Astrocyte (in vitro differentiated cells and primary cell): ENCODE measurements at regions not wholly inside any gene's neighbourhood (a gene's known extent, or its start where the extent isn't known, plus 50 kb on each side); places are given as distances from the start of the nearest gene placed in this dataset.

ENCODE experiments used
- DNase-seq: peaks from one replicate; pipeline ENCODE4 v3.0.0-alpha.2; 2010; ENCODE audit warnings: low read depth
- FAIRE-seq: peaks from 2 replicates; lab custom pipeline; 2011; peaks lifted over from hg19 to GRCh38; lab: Jason Lieb, UNC
- H2AFZ ChIP-seq: 2 replicates; pipeline ENCODE4 v1.6.0; 2012; ENCODE audit warnings: low read depth, low read length, inconsistent platforms
- H3K27ac ChIP-seq: 2 replicates; pipeline ENCODE4 v1.5.1; 2011; ENCODE audit warnings: low read depth, low read length, inconsistent platforms
- H3K27me3 ChIP-seq: 2 replicates; pipeline ENCODE4 v1.6.0; 2011; ENCODE audit warnings: low read length, inconsistent platforms; ENCODE audit not compliant: insufficient read depth
- H3K36me3 ChIP-seq: 2 replicates; pipeline ENCODE4 v1.5.1; 2011; ENCODE audit warnings: low read length, inconsistent platforms; ENCODE audit not compliant: insufficient read depth
- H3K4me1 ChIP-seq: 2 replicates; pipeline ENCODE4 v1.5.1; 2011; ENCODE audit warnings: low read length, inconsistent platforms; ENCODE audit not compliant: insufficient read depth
- H3K4me2 ChIP-seq: 2 replicates; pipeline ENCODE4 v1.6.0; 2012; ENCODE audit warnings: low read length, inconsistent platforms
- H3K4me3 ChIP-seq: 2 replicates; pipeline ENCODE4 v1.5.1; 2011; ENCODE audit warnings: low read depth, mild to moderate bottlenecking, low read length, inconsistent platforms; ENCODE audit not compliant: insufficient read depth
- H3K79me2 ChIP-seq: 2 replicates; pipeline ENCODE4 v1.6.0; 2012; ENCODE audit warnings: mild to moderate bottlenecking, low read length, inconsistent platforms; ENCODE audit not compliant: insufficient read depth
- H3K9ac ChIP-seq: 2 replicates; pipeline ENCODE4 v1.6.0; 2012; ENCODE audit warnings: mild to moderate bottlenecking, low read length, inconsistent platforms
- H3K9me3 ChIP-seq: 2 replicates; pipeline ENCODE4 v1.5.1; 2012; ENCODE audit warnings: low read depth, mild to moderate bottlenecking, low read length, inconsistent platforms; ENCODE audit not compliant: insufficient read depth
- H4K20me1 ChIP-seq: 2 replicates; pipeline ENCODE4 v1.6.0; 2012; ENCODE audit warnings: low read length, inconsistent platforms; ENCODE audit not compliant: insufficient read depth
- H3K27ac Mint-ChIP-seq: one replicate; pipeline ENCODE4 v1.8.0; 2021; ENCODE audit warnings: mild to moderate bottlenecking, mixed read lengths; ENCODE audit not compliant: unreplicated experiment
- H3K27me3 Mint-ChIP-seq: one replicate; pipeline ENCODE4 v1.8.0; 2021; ENCODE audit warnings: low read depth, mixed read lengths; ENCODE audit not compliant: unreplicated experiment
- H3K36me3 Mint-ChIP-seq: one replicate; pipeline ENCODE4 v1.8.0; 2021; ENCODE audit warnings: low read depth, mixed read lengths; ENCODE audit not compliant: unreplicated experiment
- H3K4me1 Mint-ChIP-seq: one replicate; pipeline ENCODE4 v1.8.0; 2021; ENCODE audit warnings: low read depth, mixed read lengths; ENCODE audit not compliant: unreplicated experiment
- H3K4me3 Mint-ChIP-seq: one replicate; pipeline ENCODE4 v1.8.0; 2021; ENCODE audit warnings: mild to moderate bottlenecking, moderate library complexity, mixed read lengths; ENCODE audit not compliant: unreplicated experiment
- H3K9me3 Mint-ChIP-seq: one replicate; pipeline ENCODE4 v1.8.0; 2021; ENCODE audit warnings: mild to moderate bottlenecking, mixed read lengths; ENCODE audit not compliant: unreplicated experiment
- CTCF ChIP-seq: IDR thresholded peaks from 2 replicates; pipeline ENCODE4 v1.5.1; 2011; ENCODE audit warnings: low read depth, mild to moderate bottlenecking, inconsistent platforms, low read length, moderate library complexity; ENCODE audit not compliant: insufficient read depth
- EZH2 ChIP-seq: IDR thresholded peaks from 2 replicates; pipeline ENCODE4 v1.6.1; 2012; ENCODE audit warnings: mild to moderate bottlenecking, low read length, inconsistent platforms; ENCODE audit not compliant: insufficient read depth

GRCh38 chr12:28023156-28023887 lies 50.8 kb upstream of the PTHLH start:
- H3K27ac ChIP-seq, result peak overlapping the region; percentile 98
- peak; percentile 95 for DNase-seq
- no peaks in the 10 kb centered on the region for H3K9me3 ChIP-seq
- Mint-ChIP-seq H3K27me3 (no peaks in the 10 kb centered on the region), H3K4me1 (peaks cover 44% of the 10 kb centered on the region), H3K27ac (peak overlapping the region; percentile 100), H3K9me3 (peaks cover 2% of the 10 kb centered on the region), H3K36me3 (no peaks in the 10 kb centered on the region), H3K4me3 (peak overlapping the region; percentile 29)
- H3K4me2 ChIP-seq, result peak overlapping the region; percentile 37
- no peaks in the 10 kb centered on the region for H3K36me3 ChIP-seq
- peak overlapping the region; percentile 78 for H2AFZ ChIP-seq
- H3K9ac ChIP-seq, result peak overlapping the region; percentile 75
- H3K79me2 ChIP-seq, result no peaks in the 10 kb centered on the region
- peak; percentile 93 for FAIRE-seq
- no peak for TF ChIP-seq CTCF
- no peak for TF ChIP-seq EZH2
- H3K4me3 ChIP-seq, result no peak overlapping the region
- H3K4me1 ChIP-seq, result peaks cover 28% of the 10 kb centered on the region
- no peaks in the 10 kb centered on the region for H3K27me3 ChIP-seq
- H4K20me1 ChIP-seq, result no peaks in the 10 kb centered on the region

DNA sequence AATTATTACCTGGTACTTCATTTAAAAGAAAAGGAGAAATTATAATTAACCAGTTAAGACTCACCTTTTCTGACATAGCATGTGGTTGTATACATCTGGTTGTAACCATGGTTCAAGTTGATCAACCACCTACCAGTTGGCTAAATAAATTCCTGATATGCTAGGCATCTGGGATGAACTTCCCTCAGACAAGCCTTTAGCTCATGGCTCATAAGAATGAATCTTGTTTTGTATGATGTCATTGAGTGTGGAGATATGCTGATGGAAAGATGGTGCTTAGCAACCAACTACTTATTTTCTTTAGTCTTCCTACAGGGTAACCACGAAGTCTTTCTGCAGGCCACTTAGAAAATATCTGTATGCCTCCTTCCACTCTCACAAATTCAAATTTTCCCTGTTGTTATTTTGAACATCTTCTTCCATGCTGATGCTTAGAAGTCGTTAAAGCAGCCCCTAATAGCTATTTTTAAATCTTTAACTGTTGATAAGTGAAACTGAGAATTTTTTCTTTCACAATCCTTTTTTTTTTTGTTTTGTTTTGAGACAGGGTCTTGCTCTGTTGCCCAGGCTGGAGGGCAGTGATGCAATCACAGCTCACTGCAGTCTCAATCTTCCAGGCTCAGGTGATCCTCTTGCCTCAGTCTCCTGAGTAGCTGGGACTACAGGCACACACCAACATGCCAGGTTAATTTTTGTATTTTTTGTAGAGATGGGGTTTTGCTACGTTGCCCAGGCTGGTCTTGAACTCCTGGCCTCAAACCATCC lies 51.9 kb upstream of the PTHLH start:
- peak overlapping the region; percentile 75 for H3K9ac ChIP-seq
- H3K27me3 ChIP-seq, result no peaks in the 10 kb centered on the region
- no peaks in the 10 kb centered on the region for H3K79me2 ChIP-seq
- H3K4me2 ChIP-seq, result peak overlapping the region; percentile 37
- peaks cover 2% of the 10 kb centered on the region for H3K9me3 Mint-ChIP-seq
- H3K4me1 Mint-ChIP-seq, result peaks cover 40% of the 10 kb centered on the region
- H3K9me3 ChIP-seq, result no peaks in the 10 kb centered on the region
- no peak overlapping the region for H2AFZ ChIP-seq
- FAIRE-seq (peak; percentile 49), DNase-seq (peak; percentile 93)
- H3K4me3 Mint-ChIP-seq, result peak overlapping the region; percentile 62
- H3K36me3 Mint-ChIP-seq, result no peaks in the 10 kb centered on the region
- H4K20me1 ChIP-seq, result no peaks in the 10 kb centered on the region
- peak overlapping the region; percentile 100 for H3K27ac Mint-ChIP-seq
- H3K27me3 Mint-ChIP-seq, result no peaks in the 10 kb centered on the region
- TF ChIP-seq CTCF, result no peak
- no peak for TF ChIP-seq EZH2
- no peaks in the 10 kb centered on the region for H3K36me3 ChIP-seq
- H3K27ac ChIP-seq, result peak overlapping the region; percentile 98
- no peak overlapping the region for H3K4me3 ChIP-seq
- peaks cover 28% of the 10 kb centered on the region for H3K4me1 ChIP-seq
